GM21576 (cell line): ENCODE measurements at regions not wholly inside any gene's neighbourhood (a gene's known extent, or its start where the extent isn't known, plus 50 kb on each side); places are given as distances from the start of the nearest gene placed in this dataset.
"Not testable (repeated sequence)": the region's sequence is repeated elsewhere in the genome, so short reads cannot be mapped to it uniquely, and the experiment has no call there.

Source experiments
- ATAC-seq: cut with Tn5 transposase; IDR thresholded peaks from one replicate; pipeline ENCODE4 v1.9.1; 2021; ENCODE audit warnings: mild to moderate bottlenecking, moderate library complexity; ENCODE audit not compliant: unreplicated experiment

DNA sequence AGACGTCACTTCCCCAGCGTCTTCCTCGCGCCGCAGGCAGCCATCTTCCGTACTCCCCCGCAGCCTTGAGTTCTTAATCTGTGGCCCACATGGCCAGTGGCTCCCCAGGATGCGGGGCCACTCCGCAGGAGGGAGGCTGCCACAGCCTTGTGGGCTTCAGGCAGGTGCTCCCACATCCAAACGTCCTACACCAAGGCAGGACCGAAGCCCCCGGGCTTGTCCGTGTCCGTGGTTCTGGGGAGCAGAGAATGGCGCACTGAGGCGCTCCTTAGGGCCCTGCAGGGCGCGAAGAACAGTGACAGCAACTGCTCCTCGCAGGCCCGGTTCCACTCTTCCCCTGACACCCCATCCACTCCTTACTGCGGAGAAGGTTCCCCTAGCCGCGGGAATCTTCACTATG lies 755.8 kb downstream of the PRIM2 start:
- ATAC-seq, result no peak

DNA sequence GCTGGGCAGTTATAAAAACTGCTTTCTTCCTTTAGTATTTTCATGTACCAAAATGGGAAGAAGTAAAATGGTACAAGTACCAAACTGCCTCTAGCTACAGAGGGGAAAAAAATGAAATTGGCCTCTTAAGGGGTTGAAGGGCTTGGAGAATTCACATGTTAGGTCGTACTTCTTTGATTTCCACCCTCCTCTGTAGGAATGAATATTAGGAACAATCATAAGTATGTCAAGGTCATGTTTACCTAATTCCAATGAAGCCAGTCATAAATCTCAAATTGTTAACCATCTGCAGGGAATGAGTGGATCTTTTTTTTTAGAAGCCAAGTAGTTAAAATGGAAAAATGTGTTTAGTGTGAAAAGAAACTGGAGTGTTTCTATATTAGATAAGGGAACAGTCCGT lies 772.6 kb downstream of the PRIM2 start:
- not testable (repeated sequence) for ATAC-seq

DNA sequence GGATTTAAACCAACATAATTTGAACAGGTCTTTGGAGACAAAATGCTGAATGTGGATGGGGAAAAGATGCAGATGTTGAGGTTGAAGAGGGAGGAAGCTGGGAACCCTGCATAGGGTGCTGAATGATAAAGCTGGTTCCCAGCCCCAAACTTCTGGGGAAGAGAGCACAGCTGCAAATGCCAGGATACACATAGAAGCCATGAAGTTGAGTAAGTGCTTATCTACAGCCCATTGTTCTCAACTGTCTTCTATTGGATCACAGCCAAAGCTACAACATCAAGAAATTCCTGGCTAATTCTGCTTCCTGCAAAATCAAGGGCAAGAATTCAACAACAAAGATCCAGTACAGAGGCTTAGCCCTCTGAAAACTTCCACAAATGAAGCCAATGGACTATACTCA lies 779.8 kb downstream of the PRIM2 start:
- not testable (repeated sequence) for ATAC-seq

DNA sequence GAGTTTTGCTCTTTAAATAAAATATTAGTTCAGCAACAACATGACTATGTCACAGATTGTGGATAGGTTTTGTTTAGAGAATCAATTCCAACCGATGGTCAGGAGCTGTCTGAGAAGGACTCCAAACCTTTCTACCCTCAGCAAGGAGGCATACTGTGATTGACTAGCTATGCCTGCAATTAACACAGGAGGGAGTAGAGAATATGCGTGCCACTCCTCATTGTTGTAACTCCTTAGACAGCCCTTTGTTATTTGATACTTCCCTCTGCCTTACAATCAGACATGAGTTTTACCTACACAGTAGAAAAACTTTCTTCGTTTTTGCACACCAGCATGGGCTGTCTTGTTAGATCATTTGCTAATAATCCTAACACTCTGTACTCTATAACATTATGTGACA lies 796.5 kb downstream of the PRIM2 start:
- no peak for ATAC-seq

DNA sequence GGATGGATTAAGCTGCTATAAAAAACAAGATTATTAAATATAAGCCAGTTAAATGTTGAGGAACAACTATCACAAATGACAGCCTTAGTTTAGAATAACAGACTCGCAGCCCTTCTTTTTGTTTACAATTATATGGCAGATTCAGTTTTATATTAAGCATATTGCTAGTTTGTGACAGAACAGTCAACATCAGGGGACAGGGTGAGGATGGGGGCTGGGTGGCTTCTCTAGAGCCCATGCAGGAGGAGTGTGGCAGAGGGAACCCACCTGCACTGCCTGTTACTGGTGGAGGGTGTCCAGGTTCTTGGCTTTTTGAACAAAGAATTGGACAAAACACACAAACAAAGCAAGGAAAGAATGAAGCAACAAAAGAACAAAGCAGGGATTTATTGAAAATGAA lies 799.7 kb downstream of the PRIM2 start:
- ATAC-seq, result not testable (repeated sequence)

- ATAC-seq, result not testable (repeated sequence)
Observed at GRCh38 chr6:58121616-58122015, 804.2 kb downstream of the PRIM2 start.

- ATAC-seq, result not testable (repeated sequence)
Observed at GRCh38 chr6:58123770-58124169, 806.3 kb downstream of the PRIM2 start.

GRCh38 chr6:58128549-58128948 lies 811.1 kb downstream of the PRIM2 start:
- not testable (repeated sequence) for ATAC-seq

- ATAC-seq, result not testable (repeated sequence)
Observed at GRCh38 chr6:58129098-58129497, 811.7 kb downstream of the PRIM2 start.

DNA sequence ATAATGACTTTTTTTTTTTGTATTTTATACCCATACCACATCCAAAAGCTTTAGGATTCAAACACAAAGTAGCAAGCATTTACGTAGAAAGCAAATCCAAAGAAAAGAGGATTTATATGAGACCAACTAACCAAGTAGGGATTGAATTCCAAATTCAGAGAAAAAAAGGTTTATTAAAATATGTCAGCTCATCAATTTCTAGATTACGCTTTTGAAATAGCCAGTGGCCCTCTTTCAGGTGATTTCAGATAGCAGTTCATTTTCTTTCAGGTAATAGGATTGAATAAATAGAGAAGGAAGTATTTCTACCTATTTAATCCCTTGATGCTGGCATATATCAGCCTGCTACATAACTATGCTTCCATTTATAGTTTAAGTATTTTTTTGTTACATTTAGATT lies 822.3 kb downstream of the PRIM2 start:
- not testable (repeated sequence) for ATAC-seq

DNA sequence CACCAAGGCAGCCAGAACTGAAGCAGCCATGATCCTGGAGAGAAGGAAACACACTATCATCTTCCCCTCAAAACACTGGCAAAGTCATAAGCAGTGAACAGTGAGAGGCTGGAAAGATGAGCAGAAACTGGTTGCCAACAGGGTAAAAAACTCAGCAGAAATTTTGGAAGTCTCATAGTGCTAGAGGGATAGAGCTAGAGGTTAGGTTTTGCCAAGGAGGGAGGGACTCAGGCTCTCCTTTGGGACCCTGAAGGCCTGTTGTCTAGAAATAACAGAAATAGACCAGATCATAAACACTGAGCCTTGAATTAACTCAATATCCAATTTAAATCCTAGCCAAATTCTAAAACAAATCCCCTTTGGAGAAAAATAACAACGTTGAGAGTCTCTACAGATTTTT lies 853.6 kb downstream of the PRIM2 start:
- not testable (repeated sequence) for ATAC-seq

DNA sequence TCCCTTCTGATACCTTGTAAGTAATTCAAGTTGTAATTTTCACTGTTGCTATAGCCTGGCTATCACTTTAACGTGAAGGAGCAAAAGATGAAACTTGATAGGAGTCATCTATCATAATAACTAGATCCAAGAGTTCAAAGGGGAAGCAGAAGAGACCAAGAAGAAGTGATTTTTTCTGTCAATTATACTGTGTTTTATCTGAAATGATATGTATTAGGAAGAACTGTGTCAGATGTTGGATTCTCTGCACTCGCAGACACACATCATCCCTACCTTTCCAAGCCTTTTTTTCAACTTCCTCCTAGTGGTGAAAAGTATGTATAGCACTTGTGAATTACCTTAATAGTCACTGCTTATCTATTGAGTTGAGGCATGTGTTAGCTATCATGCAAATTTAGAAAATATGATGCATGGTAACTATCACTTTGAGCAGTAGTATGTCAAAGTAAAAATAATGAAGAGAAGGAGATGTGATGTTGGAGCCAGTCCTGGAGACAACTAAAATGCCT lies 864.2 kb downstream of the PRIM2 start:
- peak; percentile 56 for ATAC-seq

DNA sequence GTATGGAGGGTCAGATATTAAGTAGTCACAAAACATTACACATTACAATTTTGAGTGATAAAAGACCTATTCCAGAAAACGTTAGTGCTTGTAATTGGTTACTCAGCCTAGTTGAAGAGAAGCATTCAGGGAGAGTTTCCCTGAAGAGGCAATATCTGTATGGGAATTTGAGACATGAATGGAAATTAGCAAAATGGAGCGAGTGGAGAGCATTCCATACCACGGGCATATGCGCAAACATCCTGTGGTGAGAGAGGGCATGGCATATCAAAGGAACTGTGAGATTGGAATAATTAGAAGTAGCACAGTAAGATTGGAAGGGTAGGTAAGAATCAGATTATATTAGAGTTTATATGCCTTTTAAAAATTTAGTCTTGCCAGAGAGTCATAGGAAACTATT lies 867.9 kb downstream of the PRIM2 start:
- ATAC-seq, result not testable (repeated sequence)

DNA sequence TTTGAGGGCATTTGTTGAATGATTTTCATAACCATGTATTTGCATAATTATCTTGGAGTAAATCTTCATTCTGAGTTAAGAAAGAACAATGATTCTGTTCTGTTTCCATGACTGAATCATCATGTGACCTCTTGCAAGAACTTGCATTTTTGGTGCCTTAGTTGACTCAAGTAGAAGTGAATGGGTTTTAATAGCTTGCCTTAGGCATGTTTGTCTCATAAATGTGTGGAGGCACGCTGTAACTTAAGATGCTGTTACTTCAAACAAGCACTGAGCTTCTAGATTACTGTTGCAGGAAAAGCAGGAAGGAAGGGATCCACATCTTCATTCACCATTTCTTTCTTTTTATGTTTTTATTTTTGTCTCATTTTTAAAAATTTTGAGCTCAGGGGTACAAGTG lies 875.8 kb downstream of the PRIM2 start:
- not testable (repeated sequence) for ATAC-seq

DNA sequence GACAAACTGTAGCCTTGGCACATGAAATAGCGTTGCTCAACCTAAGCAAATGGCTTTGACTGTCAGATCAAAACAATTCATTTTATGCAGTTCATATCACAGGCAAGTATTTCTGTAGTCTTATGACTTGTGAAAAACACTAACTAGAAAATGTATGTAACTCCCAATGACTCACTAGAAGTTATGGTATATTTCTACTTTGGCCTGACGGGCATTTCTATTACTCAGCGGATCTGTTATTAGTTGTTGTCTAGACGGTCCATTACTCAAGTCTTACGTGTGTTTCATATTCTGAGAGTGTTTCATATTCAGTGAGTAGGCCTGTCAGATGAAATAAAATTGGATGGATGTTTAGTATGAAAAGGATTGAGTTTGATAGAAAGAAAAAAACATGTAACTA lies 880.9 kb downstream of the PRIM2 start:
- no peak for ATAC-seq

GRCh38 chr6:58237124-58237523 lies 919.7 kb downstream of the PRIM2 start:
- not testable (repeated sequence) for ATAC-seq

- not testable (repeated sequence) for ATAC-seq
Observed at GRCh38 chr6:58238421-58238820, 921.0 kb downstream of the PRIM2 start.

DNA sequence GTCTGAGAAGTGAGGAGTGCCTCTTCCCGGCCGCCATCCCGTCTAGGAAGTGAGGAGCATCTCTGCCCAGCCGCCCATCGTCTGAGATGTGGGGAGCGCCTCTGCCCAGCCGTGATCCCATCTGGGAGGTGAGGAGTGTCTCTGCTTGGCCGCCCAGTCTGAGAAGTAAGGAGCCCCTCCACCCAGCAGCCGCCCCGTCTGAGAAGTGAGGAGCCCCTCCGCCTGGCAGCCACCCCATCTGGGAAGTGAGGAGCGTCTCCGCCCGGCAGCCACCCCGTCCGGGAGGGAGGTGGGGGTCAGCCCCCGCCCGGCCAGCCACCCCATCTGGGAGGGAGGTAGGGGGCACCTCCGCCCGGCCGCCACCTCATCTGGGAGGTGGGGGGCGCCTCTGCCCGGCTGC lies 940.2 kb downstream of the PRIM2 start:
- ATAC-seq, result not testable (repeated sequence)

DNA sequence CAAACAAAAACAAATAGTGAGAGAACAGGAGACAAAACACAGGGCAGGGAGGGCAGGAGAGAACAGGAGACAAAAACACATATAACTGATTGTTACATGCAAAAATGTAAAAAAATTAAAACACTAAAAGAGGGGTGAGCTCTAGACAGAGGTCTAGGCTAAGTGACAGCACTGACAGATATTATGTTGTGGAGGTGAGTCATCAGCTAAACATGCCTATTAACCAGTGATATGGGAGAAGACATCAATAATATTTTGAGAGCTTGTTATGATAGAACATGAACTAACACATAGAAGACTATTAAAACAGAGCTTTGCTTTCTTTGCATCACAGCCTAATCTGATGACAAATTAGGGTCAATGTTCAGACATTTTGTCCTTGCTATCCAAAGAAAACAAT lies 972.7 kb downstream of the PRIM2 start:
- no peak for ATAC-seq

DNA sequence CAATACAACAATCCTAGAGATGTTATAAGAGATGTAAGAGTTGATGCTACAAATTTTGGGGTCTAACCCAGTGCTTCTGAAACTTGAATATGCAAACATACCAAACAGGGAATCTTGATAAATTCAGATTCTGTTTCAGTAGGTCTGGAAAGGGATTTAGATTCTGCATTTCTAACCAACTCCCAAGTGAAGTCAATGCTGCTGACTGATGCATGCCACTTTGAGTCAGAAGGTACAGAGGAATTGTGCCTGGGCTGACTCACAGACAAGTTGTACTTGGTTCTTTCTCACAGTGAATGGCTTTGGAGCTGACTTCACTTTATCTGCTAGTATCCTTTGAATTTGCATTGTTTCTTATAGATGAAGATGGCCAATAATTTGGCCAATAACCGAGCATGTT lies 973.9 kb downstream of the PRIM2 start:
- not testable (repeated sequence) for ATAC-seq

- ATAC-seq, result not testable (repeated sequence)
Observed at GRCh38 chr6:58307901-58308300, 990.5 kb downstream of the PRIM2 start.

GRCh38 chr6:58332108-58332507 lies 1014.7 kb downstream of the PRIM2 start:
- ATAC-seq, result not testable (repeated sequence)

GRCh38 chr6:58342287-58342686 lies 1024.9 kb downstream of the PRIM2 start:
- not testable (repeated sequence) for ATAC-seq
